Pancreas (tissue), 10 donors: ENCODE measurements at regions not wholly inside any gene's neighbourhood (a gene's known extent, or its start where the extent isn't known, plus 50 kb on each side); places are given as distances from the start of the nearest gene placed in this dataset.

Experiments
- ATAC-seq, 4 donors: fragments of 200-7000 bp; cut with Tn5 transposase; one replicate each; pipeline versions ENCODE4 v1.8.0 to v1.9.1; 2020; ENCODE audit warnings: mild to moderate bottlenecking in 4 of 4, moderate library complexity in 4 of 4
- DNase-seq, 6 donors: peaks; one replicate each; pipeline ENCODE4 v3.0.0-alpha.2; 2020
- FAIRE-seq: peaks from 2 replicates; lab custom pipeline; 2012; peaks lifted over from hg19 to GRCh38; lab: Jason Lieb, UNC
- H3K27ac ChIP-seq, 4 donors: fragments of 200-600 bp; sonication (generic); 1 replicate in 3 of 4; 2 replicates in 1 of 4; pipeline versions ENCODE4 v1.5.0 to v1.8.0; 2020
- H3K27me3 ChIP-seq, 4 donors: fragments of 200-600 bp; one replicate each; pipeline ENCODE4 v1.8.0; 2021
- H3K36me3 ChIP-seq, 3 donors: fragments of 200-600 bp; sonication (generic) in 1 of 3; one replicate each; pipeline versions ENCODE4 v1.5.0 to v1.8.0; 2020 to 2021
- H3K4me1 ChIP-seq, 3 donors: fragments of 200-600 bp; one replicate each; pipeline ENCODE4 v1.8.0; 2021
- H3K4me3 ChIP-seq, 4 donors: fragments of 200-600 bp; sonication (generic) in 2 of 4; one replicate each; pipeline versions ENCODE4 v1.5.0 to v1.8.0; 2020 to 2021
- H3K9me3 ChIP-seq, 4 donors: fragments of 200-600 bp; one replicate each; pipeline ENCODE4 v1.8.0; 2021
- WGBS, 2 donors: extraction: QIAGEN DNeasy Blood & Tissue Kit; methylation state at CpG; one replicate each; pipeline ENCODE4 v1.1.7; 2013; 5-methylcytosine and 5-hydroxymethylcytosine counted together
- intact Hi-C, 3 donors: fragments of 100-400 bp; cut with DNase I; formaldehyde crosslinking; loops; one replicate each; pipeline versions ENCODE4 v1.11.1 to v1.14.2; 2022
- TF ChIP-seq, protein P1 (sequence below), 4 donors: fragments of 200-600 bp; sonication (generic) in 3 of 4; IDR thresholded peaks; one replicate each; pipeline versions ENCODE4 v1.5.0 to v1.8.0; 2021; ENCODE audit warnings: antibody characterized with exemption in 4 of 4
- donor health status: healthy with polysubstance abuse.
- donor health status: DM: no; HTN: no; CAD: no; lungs with moderate emphysema.
- donor health status: DM: no; HTN: no; CAD: no.
- donor health status: control.
- donor health status: control.
- donor health status: Bipolar disorder and iron deficiency.
- donor health status: DM: yes; HTN: yes; CAD: no.
- donor health status: DM: no; HTN: no; CAD: no.
- donor health status: DM: no; HTN: no; CAD: no.
- donor health status: DM: yes; HTN: yes; CAD: no.

DNA sequence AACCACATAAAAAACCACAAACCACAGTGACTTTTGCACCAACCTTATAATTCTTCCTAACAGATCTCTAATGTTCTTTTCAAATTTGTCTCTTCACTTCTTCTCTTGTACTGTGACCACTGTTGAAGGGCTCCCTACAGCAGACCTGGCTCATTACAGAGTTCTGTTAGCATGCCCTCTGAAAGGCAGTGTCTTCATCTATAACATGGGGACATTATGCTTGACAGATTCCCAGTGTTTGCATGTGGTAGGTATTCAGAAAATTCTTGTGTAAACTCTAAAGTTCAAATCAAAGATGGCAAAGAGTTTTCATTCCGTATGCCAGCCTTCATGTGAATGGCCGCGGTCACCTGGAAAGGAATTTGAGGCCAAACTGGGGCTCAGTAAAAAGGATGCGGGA lies 182.6 kb downstream of the DHX35 start:
- Histone ChIP-seq H3K27me3 (no peaks in the 10 kb centered on the region), H3K4me1 (no peaks in the 10 kb centered on the region), H3K27ac (no peak overlapping the region), H3K9me3 (no peaks in the 10 kb centered on the region), H3K4me3 (no peak overlapping the region), H3K36me3 (no peaks in the 10 kb centered on the region)
- ATAC-seq (no peak), FAIRE-seq (no peak), DNase-seq (no peak)
- TF ChIP-seq, protein P1, sequence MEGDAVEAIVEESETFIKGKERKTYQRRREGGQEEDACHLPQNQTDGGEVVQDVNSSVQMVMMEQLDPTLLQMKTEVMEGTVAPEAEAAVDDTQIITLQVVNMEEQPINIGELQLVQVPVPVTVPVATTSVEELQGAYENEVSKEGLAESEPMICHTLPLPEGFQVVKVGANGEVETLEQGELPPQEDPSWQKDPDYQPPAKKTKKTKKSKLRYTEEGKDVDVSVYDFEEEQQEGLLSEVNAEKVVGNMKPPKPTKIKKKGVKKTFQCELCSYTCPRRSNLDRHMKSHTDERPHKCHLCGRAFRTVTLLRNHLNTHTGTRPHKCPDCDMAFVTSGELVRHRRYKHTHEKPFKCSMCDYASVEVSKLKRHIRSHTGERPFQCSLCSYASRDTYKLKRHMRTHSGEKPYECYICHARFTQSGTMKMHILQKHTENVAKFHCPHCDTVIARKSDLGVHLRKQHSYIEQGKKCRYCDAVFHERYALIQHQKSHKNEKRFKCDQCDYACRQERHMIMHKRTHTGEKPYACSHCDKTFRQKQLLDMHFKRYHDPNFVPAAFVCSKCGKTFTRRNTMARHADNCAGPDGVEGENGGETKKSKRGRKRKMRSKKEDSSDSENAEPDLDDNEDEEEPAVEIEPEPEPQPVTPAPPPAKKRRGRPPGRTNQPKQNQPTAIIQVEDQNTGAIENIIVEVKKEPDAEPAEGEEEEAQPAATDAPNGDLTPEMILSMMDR (IDR thresholded peaks at IDR 0.05), result no peak
- intact Hi-C loops, result no loop called here
- WGBS, 2 donors, result 68 to 77% methylated on average over 4 of the region's 4 CpGs

DNA sequence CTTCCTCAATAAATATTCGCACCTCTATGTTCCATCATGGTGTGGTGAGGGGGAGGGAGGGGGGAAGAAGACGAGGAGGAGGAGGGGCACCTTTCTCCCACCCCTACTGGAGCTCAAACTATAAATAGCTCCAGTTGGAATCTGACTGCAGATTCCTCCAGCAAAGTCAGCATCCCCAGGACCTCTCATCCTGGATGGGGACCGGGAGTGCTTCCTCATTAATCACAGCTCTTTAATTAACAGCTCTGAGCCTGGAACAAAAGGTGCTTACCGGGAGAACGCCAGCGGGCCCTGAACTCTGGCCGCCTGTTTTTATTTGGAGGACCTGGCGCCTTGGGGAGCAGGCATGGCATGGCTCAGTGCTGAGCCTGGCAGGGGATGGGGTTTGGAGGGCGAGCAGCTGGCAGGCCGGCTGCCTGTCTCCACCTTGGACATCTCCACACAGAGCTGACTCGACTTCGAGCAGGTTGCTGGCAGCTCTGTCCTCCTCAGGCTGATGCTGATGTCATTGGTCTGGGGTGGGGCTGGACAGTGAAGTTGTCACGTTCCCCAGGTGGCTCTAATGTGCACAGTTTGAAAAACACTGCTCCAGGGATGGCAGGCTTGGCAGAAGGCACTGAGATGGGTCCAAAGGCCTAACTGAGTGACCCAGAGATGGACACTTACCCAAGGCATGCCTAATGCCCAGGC lies 180.4 kb downstream of the DHX35 start:
- no peaks in the 10 kb centered on the region for H3K36me3 ChIP-seq
- no peaks in the 10 kb centered on the region for H3K9me3 ChIP-seq
- no peak for ATAC-seq
- TF ChIP-seq, protein P1 (IDR thresholded peaks at IDR 0.05), result no peak
- DNase-seq, result no peak
- H3K4me1 ChIP-seq, result no peaks in the 10 kb centered on the region
- intact Hi-C loops, result no loop called here
- 26 to 29% methylated on average over 13 of the region's 13 CpGs for WGBS, 2 donors
- no peaks in the 10 kb centered on the region for H3K27me3 ChIP-seq
- no peak overlapping the region for H3K27ac ChIP-seq
- no peak for FAIRE-seq
- no peak overlapping the region for H3K4me3 ChIP-seq

DNA sequence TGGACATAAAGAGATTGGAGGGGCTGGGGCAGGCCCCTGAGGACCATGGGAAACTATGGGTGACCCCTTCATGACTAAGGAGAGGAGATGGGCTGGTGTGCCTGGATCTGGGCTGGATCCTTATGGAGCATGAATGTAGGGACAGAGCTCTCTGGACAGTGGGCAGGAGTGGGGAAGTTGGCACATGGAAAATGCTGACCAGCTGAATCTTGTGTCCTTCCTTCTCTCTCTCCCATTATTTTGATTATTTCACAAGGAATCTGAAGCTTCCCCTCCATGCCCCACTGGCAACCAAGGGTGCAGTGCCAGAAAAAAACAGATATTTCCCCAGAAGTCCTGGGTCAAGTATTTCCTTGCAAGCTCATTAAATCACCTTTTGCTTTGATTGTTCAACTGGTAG lies 175.2 kb downstream of the DHX35 start:
- no peaks in the 10 kb centered on the region for H3K4me1 ChIP-seq
- H3K4me3 ChIP-seq, result no peak overlapping the region
- FAIRE-seq, result no peak
- intact Hi-C loops, result no loop called here
- H3K27me3 ChIP-seq, result no peaks in the 10 kb centered on the region
- H3K27ac ChIP-seq, result no peak overlapping the region
- no peaks in the 10 kb centered on the region for H3K9me3 ChIP-seq
- ATAC-seq, result no peak
- no peak for DNase-seq
- TF ChIP-seq, protein P1 (IDR thresholded peaks at IDR 0.05), result no peak
- H3K36me3 ChIP-seq, result no peaks in the 10 kb centered on the region

DNA sequence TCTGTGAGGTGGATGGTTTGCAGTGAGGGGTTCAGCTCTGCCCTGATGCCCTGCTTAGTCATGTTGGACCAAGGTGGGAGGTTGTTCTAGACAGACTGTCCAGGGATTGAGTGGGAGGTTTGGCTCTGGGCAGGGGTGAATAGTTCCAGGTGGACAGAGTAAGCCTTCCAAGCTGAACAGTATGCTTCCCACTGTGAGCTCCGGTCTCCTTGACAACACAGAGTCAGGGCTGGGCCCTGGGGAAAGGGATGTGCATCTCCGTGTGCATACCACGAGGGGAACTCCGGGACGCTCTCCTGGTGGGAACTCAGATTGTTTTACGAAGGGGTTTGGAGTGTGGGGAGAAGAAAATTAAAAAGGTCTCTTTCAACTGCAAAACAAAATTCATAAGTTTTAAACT lies 174.7 kb downstream of the DHX35 start:
- 65 to 73% methylated on average over 6 of the region's 6 CpGs for WGBS, 2 donors
- Histone ChIP-seq H3K36me3 (no peaks in the 10 kb centered on the region), H3K27me3 (no peaks in the 10 kb centered on the region), H3K4me3 (no peak overlapping the region), H3K27ac (no peak overlapping the region), H3K9me3 (no peaks in the 10 kb centered on the region), H3K4me1 (no peaks in the 10 kb centered on the region)
- no peak for DNase-seq
- TF ChIP-seq, protein P1 (IDR thresholded peaks at IDR 0.05), result no peak
- intact Hi-C loops, result no loop called here
- no peak for ATAC-seq
- no peak for FAIRE-seq

- Histone ChIP-seq H3K36me3 (no peaks in the 10 kb centered on the region), H3K4me3 (no peak overlapping the region), H3K4me1 (no peaks in the 10 kb centered on the region), H3K9me3 (no peaks in the 10 kb centered on the region), H3K27ac (no peak overlapping the region), H3K27me3 (no peaks in the 10 kb centered on the region)
- ATAC-seq, result no peak
- DNase-seq, result no peak
- WGBS, 2 donors, result 84 to 90% methylated on average over 15 of the region's 15 CpGs
- intact Hi-C loops, result no loop called here
- TF ChIP-seq, protein P1 (IDR thresholded peaks at IDR 0.05), result no peak
- FAIRE-seq, result no peak
Measured at GRCh38 chr20:39135885-39136544, 173.9 kb downstream of the DHX35 start.
